ENCODE measurements at regions not wholly inside any gene's neighbourhood (a gene's known extent, or its start where the extent isn't known, plus 50 kb on each side); places are given as distances from the start of the nearest gene placed in this dataset.

GRCh38 chr10:130773941-130774340 lies 537.6 kb downstream of the TCERG1L start:
- DNase-seq (ENCODE audit: low spot score), result no peak
- no peak for TF ChIP-seq CTCF (IDR thresholded peaks at IDR 0.05; ENCODE audit: extremely low read depth, insufficient read depth, missing control alignments)
- in situ Hi-C loops (cut with MboI; ENCODE audit: low pct_unique_long_range_greater_than_20kb, low sequenced_read_pairs, unreplicated experiment), result no loop called here

- no peak for TF ChIP-seq CTCF (IDR thresholded peaks at IDR 0.05; ENCODE audit: extremely low read depth, insufficient read depth, missing control alignments)
- DNase-seq (ENCODE audit: low spot score), result no peak
Measured at GRCh38 chr10:130774871-130775270, 536.6 kb downstream of the TCERG1L start.

GRCh38 chr10:130775311-130775710 lies 536.2 kb downstream of the TCERG1L start:
- no peak for TF ChIP-seq CTCF (IDR thresholded peaks at IDR 0.05; ENCODE audit: extremely low read depth, insufficient read depth, missing control alignments)
- no peak for DNase-seq (ENCODE audit: low spot score)
- in situ Hi-C loops (cut with MboI; ENCODE audit: low pct_unique_long_range_greater_than_20kb, low sequenced_read_pairs, unreplicated experiment), result no loop called here

More at GRCh38 chr10:130774871-130775270, 536.6 kb downstream of the TCERG1L start:
- in situ Hi-C loops (cut with MboI; ENCODE audit: low pct_unique_long_range_greater_than_20kb, low sequenced_read_pairs, unreplicated experiment), result no loop called here

- DNase-seq (ENCODE audit: low spot score), result no peak
- TF ChIP-seq CTCF (IDR thresholded peaks at IDR 0.05; ENCODE audit: extremely low read depth, insufficient read depth, missing control alignments), result no peak
- in situ Hi-C loops (cut with MboI; ENCODE audit: low pct_unique_long_range_greater_than_20kb, low sequenced_read_pairs, unreplicated experiment), result no loop called here
Measured at GRCh38 chr10:130776724-130777123, 534.8 kb downstream of the TCERG1L start.

- DNase-seq (ENCODE audit: low spot score), result no peak
- in situ Hi-C loops (cut with MboI; ENCODE audit: low pct_unique_long_range_greater_than_20kb, low sequenced_read_pairs, unreplicated experiment), result no loop called here
- TF ChIP-seq CTCF (IDR thresholded peaks at IDR 0.05; ENCODE audit: extremely low read depth, insufficient read depth, missing control alignments), result no peak
Measured at GRCh38 chr10:130777507-130778165, 533.9 kb downstream of the TCERG1L start.

GRCh38 chr10:130778166-130778545 lies 533.4 kb downstream of the TCERG1L start:
- in situ Hi-C loops (cut with MboI; ENCODE audit: low pct_unique_long_range_greater_than_20kb, low sequenced_read_pairs, unreplicated experiment), result no loop called here
- no peak for TF ChIP-seq CTCF (IDR thresholded peaks at IDR 0.05; ENCODE audit: extremely low read depth, insufficient read depth, missing control alignments)
- DNase-seq (ENCODE audit: low spot score), result no peak
